AG10803 (cell line): ENCODE measurements at regions not wholly inside any gene's neighbourhood (a gene's known extent, or its start where the extent isn't known, plus 50 kb on each side); places are given as distances from the start of the nearest gene placed in this dataset.

ENCODE experiments used
- DNase-seq: peaks from one replicate; pipeline ENCODE4 v3.0.0; 2010; ENCODE audit warnings: low read depth
- H3K4me3 ChIP-seq: 2 replicates; pipeline ENCODE4 v1.5.1; 2011; ENCODE audit warnings: mild to moderate bottlenecking, low read length, control low read depth
- CTCF ChIP-seq: conservative IDR thresholded peaks from 2 replicates; pipeline ENCODE4 v1.5.1; 2011; ENCODE audit warnings: mild to moderate bottlenecking, low read length, control low read depth, inconsistent platforms

- TF ChIP-seq CTCF = no peak
- H3K4me3 ChIP-seq = no peak overlapping the region
- DNase-seq = no peak
These were observed 81.4 kb upstream of the THY1 start for GRCh38 chr11:119504371-119504770.

GRCh38 chr11:119501777-119502405 is 78.9 kb upstream of the THY1 start:
- DNase-seq = no peak
- no peak overlapping the region for H3K4me3 ChIP-seq
- TF ChIP-seq CTCF = no peak

GRCh38 chr11:119497717-119498116 is 74.7 kb upstream of the THY1 start:
- TF ChIP-seq CTCF = no peak
- H3K4me3 ChIP-seq = no peak overlapping the region
- no peak for DNase-seq

GRCh38 chr11:119496997-119497396 is 74.0 kb upstream of the THY1 start:
- no peak overlapping the region for H3K4me3 ChIP-seq
- no peak for DNase-seq
- TF ChIP-seq CTCF = no peak

- no peak overlapping the region for H3K4me3 ChIP-seq
- TF ChIP-seq CTCF = no peak
- DNase-seq = peak; percentile 75
These were observed 73.5 kb upstream of the THY1 start for GRCh38 chr11:119496469-119496868.

- peak; percentile 13 for DNase-seq
- TF ChIP-seq CTCF = no peak
- no peak overlapping the region for H3K4me3 ChIP-seq
These were observed 70.7 kb upstream of the THY1 start for GRCh38 chr11:119493712-119494111.

- peak; percentile 13 for DNase-seq
- peak; percentile 57 for TF ChIP-seq CTCF
- H3K4me3 ChIP-seq = no peak overlapping the region
These were observed 69.0 kb upstream of the THY1 start for GRCh38 chr11:119491753-119492510.
